Epithelial cell of prostate (primary cell): ENCODE measurements at regions not wholly inside any gene's neighbourhood (a gene's known extent, or its start where the extent isn't known, plus 50 kb on each side); places are given as distances from the start of the nearest gene placed in this dataset.

ENCODE experiments used
- DNase-seq: peaks from one replicate; pipeline ENCODE4 v3.0.0-alpha.2; 2011; ENCODE audit warnings: low read depth, low spot score
- H3K27ac ChIP-seq: fragments of 450-650 bp; 2 replicates; pipeline ENCODE4 v1.5.1; 2017; ENCODE audit warnings: mild to moderate bottlenecking

GRCh38 chr1:96962216-96962615 is 240.6 kb downstream of the PTBP2 start:
- no peak for DNase-seq

GRCh38 chr1:96962751-96963211 is 241.2 kb downstream of the PTBP2 start:
- no peak overlapping the region for H3K27ac ChIP-seq
- peak; percentile 60 for DNase-seq

More at GRCh38 chr1:96962216-96962615, 240.6 kb downstream of the PTBP2 start:
- H3K27ac ChIP-seq, result no peak overlapping the region

- H3K27ac ChIP-seq, result no peak overlapping the region
- DNase-seq, result no peak
Observed at GRCh38 chr1:96964761-96965160, 243.2 kb downstream of the PTBP2 start.

- no peak overlapping the region for H3K27ac ChIP-seq
- peak; percentile 6 for DNase-seq
Observed at GRCh38 chr1:96966536-96967138, 245.1 kb downstream of the PTBP2 start.

- no peak overlapping the region for H3K27ac ChIP-seq
- DNase-seq, result no peak
Observed at GRCh38 chr1:96967311-96967710, 245.7 kb downstream of the PTBP2 start.

- no peak for DNase-seq
- no peak overlapping the region for H3K27ac ChIP-seq
Observed at GRCh38 chr1:96968541-96968940, 247.0 kb downstream of the PTBP2 start.

GRCh38 chr1:96968983-96969382 is 247.4 kb downstream of the PTBP2 start:
- DNase-seq, result no peak
- H3K27ac ChIP-seq, result no peak overlapping the region

GRCh38 chr1:96969656-96970163 is 248.1 kb downstream of the PTBP2 start:
- DNase-seq, result no peak
- H3K27ac ChIP-seq, result no peak overlapping the region

- no peak for DNase-seq
- H3K27ac ChIP-seq, result no peak overlapping the region
Observed at GRCh38 chr1:96971439-96971838, 249.9 kb downstream of the PTBP2 start.

- no peak for DNase-seq
- no peak overlapping the region for H3K27ac ChIP-seq
Observed at GRCh38 chr1:96971849-96972602, 250.4 kb downstream of the PTBP2 start.

- no peak for DNase-seq
- H3K27ac ChIP-seq, result no peak overlapping the region
Observed at GRCh38 chr1:96973605-96974004, 252.0 kb downstream of the PTBP2 start.

GRCh38 chr1:96978444-96978843 is 256.9 kb downstream of the PTBP2 start:
- no peak overlapping the region for H3K27ac ChIP-seq
- DNase-seq, result no peak

- DNase-seq, result no peak
- H3K27ac ChIP-seq, result no peak overlapping the region
Observed at GRCh38 chr1:96978901-96979300, 257.3 kb downstream of the PTBP2 start.

GRCh38 chr1:96979304-96980268 is 258.0 kb downstream of the PTBP2 start:
- no peak for DNase-seq
- H3K27ac ChIP-seq, result no peak overlapping the region

GRCh38 chr1:96980448-96980847 is 258.9 kb downstream of the PTBP2 start:
- no peak overlapping the region for H3K27ac ChIP-seq
- DNase-seq, result no peak

- H3K27ac ChIP-seq, result no peak overlapping the region
- DNase-seq, result no peak
Observed at GRCh38 chr1:96981181-96981580, 259.6 kb downstream of the PTBP2 start.

GRCh38 chr1:96982118-96982517 is 260.5 kb downstream of the PTBP2 start:
- no peak for DNase-seq
- H3K27ac ChIP-seq, result no peak overlapping the region

- no peak overlapping the region for H3K27ac ChIP-seq
- no peak for DNase-seq
Observed at GRCh38 chr1:96983866-96984265, 262.3 kb downstream of the PTBP2 start.

- no peak overlapping the region for H3K27ac ChIP-seq
- no peak for DNase-seq
Observed at GRCh38 chr1:96987186-96987703, 265.7 kb downstream of the PTBP2 start.

GRCh38 chr1:96989302-96989701 is 267.7 kb downstream of the PTBP2 start:
- no peak for DNase-seq
- no peak overlapping the region for H3K27ac ChIP-seq
